Body of pancreas (tissue), 4 donors: ENCODE measurements at regions not wholly inside any gene's neighbourhood (a gene's known extent, or its start where the extent isn't known, plus 50 kb on each side); places are given as distances from the start of the nearest gene placed in this dataset.

Source experiments
- ATAC-seq: fragments of 150-250 bp; one replicate; pipeline ENCODE4 v1.9.1; 2016
- DNase-seq, 4 donors: peaks; one replicate each; pipeline ENCODE4 v3.0.0-alpha.2; 2019
- H3K27ac ChIP-seq, 4 donors: fragments of 200-600 bp; sonication (generic); 1 replicate in 3 of 4; 2 replicates in 1 of 4; pipeline versions ENCODE4 v1.5.1 to v1.6.1; 2016 to 2019; ENCODE audit warnings: mild to moderate bottlenecking in 1 of 4, mixed read lengths in 1 of 4, moderate library complexity in 1 of 4
- H3K27me3 ChIP-seq, 2 donors: fragments of 200-600 bp; sonication (generic); one replicate each; pipeline ENCODE4 v1.6.0; 2016; ENCODE audit warnings: mild to moderate bottlenecking in 1 of 2
- H3K36me3 ChIP-seq, 2 donors: fragments of 200-600 bp; sonication (generic); replicated peaks in 1 of 2; 2 replicates each; pipeline ENCODE4 v1.5.1; 2016; ENCODE audit warnings: low read depth in 2 of 2; ENCODE audit not compliant: insufficient read depth in 1 of 2
- H3K4me1 ChIP-seq: fragments of 200-600 bp; sonication (generic); one replicate; pipeline ENCODE4 v1.6.0; 2016
- H3K4me3 ChIP-seq, 2 donors: fragments of 200-600 bp; sonication (generic); 1 replicate in 1 of 2; 2 replicates in 1 of 2; pipeline ENCODE4 v1.5.1; 2016 to 2019
- H3K9me3 ChIP-seq, 3 donors: fragments of 200-600 bp; sonication (generic); 1 replicate in 2 of 3; 2 replicates in 1 of 3; pipeline ENCODE4 v1.5.1; 2016
- CTCF ChIP-seq, 7 experiments: fragments of 450-650 bp in 4 of 7; fragments of 200-600 bp in 3 of 7; sonication (generic) in 3 of 7; IDR thresholded peaks; one replicate each; pipeline ENCODE4 v1.5.1; 2016 to 2019; ENCODE audit warnings: antibody characterized with exemption in 7 of 7
- POLR2A ChIP-seq, 3 donors: fragments of 450-650 bp; IDR thresholded peaks; one replicate each; pipeline ENCODE4 v1.6.1; 2016; ENCODE audit warnings: antibody characterized with exemption in 3 of 3, mild to moderate bottlenecking in 2 of 3
- WGBS, 2 donors: methylation state at CpG; one replicate each; pipeline ENCODE4 v1.1.5; 2017; 5-methylcytosine and 5-hydroxymethylcytosine counted together
- intact Hi-C: fragments of 100-400 bp; cut with DNase I; formaldehyde crosslinking; loops from one replicate; pipeline ENCODE4 v1.15.1; 2023

- Histone ChIP-seq H3K4me1 (no peaks in the 10 kb centered on the region), H3K9me3 (no peaks in the 10 kb centered on the region), H3K36me3 (no peaks in the 10 kb centered on the region), H3K4me3 (no peak overlapping the region), H3K27me3 (no peaks in the 10 kb centered on the region), H3K27ac (no peak overlapping the region)
- 52 to 71% methylated on average over 14 to 15 of the region's 15 CpGs for WGBS, 2 donors
- TF ChIP-seq POLR2A (IDR thresholded peaks at IDR 0.05) (no peak), CTCF (IDR thresholded peaks at IDR 0.05) (no peak)
- intact Hi-C loops: no loop called here
- DNase-seq (no peak), ATAC-seq (no peak)
Measured at GRCh38 chr6:165732696-165733488, 69.9 kb upstream of the PDE10A start.

- ATAC-seq (peak; percentile 60), DNase-seq (peak; percentile 32 to 58 (median 46))
- Histone ChIP-seq H3K27me3 (no peaks in the 10 kb centered on the region), H3K9me3 (no peaks in the 10 kb centered on the region), H3K4me1 (no peaks in the 10 kb centered on the region), H3K27ac (no peak overlapping the region), H3K36me3 (no peaks in the 10 kb centered on the region), H3K4me3 (no peak overlapping the region)
- 0 to 4% methylated on average over 1 of the region's 1 CpG for WGBS, 2 donors
- TF ChIP-seq POLR2A (IDR thresholded peaks at IDR 0.05) (no peak), CTCF (IDR thresholded peaks at IDR 0.05) (peak; percentile 61 to 97 (median 70))
- intact Hi-C loops: loop anchor here (10.0 kb wide), 1 partner anchor 125 kb away; no protein-coding TSS in a partner anchor
Measured at GRCh38 chr6:165729307-165729936, 66.4 kb upstream of the PDE10A start.

GRCh38 chr6:165728216-165728615 is 65.2 kb upstream of the PDE10A start:
- 47 to 61% methylated on average over 2 of the region's 2 CpGs for WGBS, 2 donors
- Histone ChIP-seq H3K36me3 (no peaks in the 10 kb centered on the region), H3K27me3 (no peaks in the 10 kb centered on the region), H3K27ac (no peak overlapping the region), H3K4me1 (no peaks in the 10 kb centered on the region), H3K9me3 (no peaks in the 10 kb centered on the region), H3K4me3 (no peak overlapping the region)
- no peak for DNase-seq
- TF ChIP-seq POLR2A (IDR thresholded peaks at IDR 0.05): no peak
- TF ChIP-seq CTCF (IDR thresholded peaks at IDR 0.05): no peak
- intact Hi-C loops: loop anchor here (10.0 kb wide), 1 partner anchor 127 kb away; no protein-coding TSS in a partner anchor
- no peak for ATAC-seq

- DNase-seq: no peak
- no peaks in the 10 kb centered on the region for H3K4me1 ChIP-seq
- 57 to 62% methylated on average over 16 to 23 of the region's 23 CpGs for WGBS, 2 donors
- H3K4me3 ChIP-seq: no peak overlapping the region
- TF ChIP-seq CTCF (IDR thresholded peaks at IDR 0.05) (no peak), POLR2A (IDR thresholded peaks at IDR 0.05) (no peak)
- no peak for ATAC-seq
- H3K27ac ChIP-seq: no peak overlapping the region
- no peaks in the 10 kb centered on the region for H3K9me3 ChIP-seq
- no peaks in the 10 kb centered on the region for H3K27me3 ChIP-seq
- intact Hi-C loops: loop anchor here (10.0 kb wide), 1 partner anchor 128 kb away; no protein-coding TSS in a partner anchor
- H3K36me3 ChIP-seq: no peaks in the 10 kb centered on the region
Measured at GRCh38 chr6:165726965-165727381, 63.9 kb upstream of the PDE10A start.
